Esophagus muscularis mucosa (tissue), 4 donors: ENCODE measurements at regions not wholly inside any gene's neighbourhood (a gene's known extent, or its start where the extent isn't known, plus 50 kb on each side); places are given as distances from the start of the nearest gene placed in this dataset.

ENCODE experiments used
- EP300 ChIP-seq: sonication (generic); formaldehyde crosslinking; IDR thresholded peaks from one replicate; pipeline ENCODE4 v1.6.1; 2017; ENCODE audit warnings: antibody characterized with exemption
- POLR2A ChIP-seq: fragments of 450-650 bp; IDR thresholded peaks from one replicate; pipeline ENCODE4 v1.6.1; 2017; ENCODE audit warnings: antibody characterized with exemption, moderate library complexity, mild to moderate bottlenecking, low read depth
- POLR2AphosphoS5 ChIP-seq, 2 donors: sonication (generic); formaldehyde crosslinking; IDR thresholded peaks; one replicate each; pipeline ENCODE4 v1.6.1; 2017; ENCODE audit warnings: antibody characterized with exemption in 2 of 2
- TF ChIP-seq, protein P1 (sequence below), 3 experiments: fragments of 200-600 bp in 2 of 3; fragments of 450-650 bp in 1 of 3; sonication (generic) in 2 of 3; IDR thresholded peaks; one replicate each; pipeline ENCODE4 v1.5.1; 2017 to 2019; ENCODE audit warnings: antibody characterized with exemption in 3 of 3, mild to moderate bottlenecking in 2 of 3, moderate library complexity in 1 of 3

DNA sequence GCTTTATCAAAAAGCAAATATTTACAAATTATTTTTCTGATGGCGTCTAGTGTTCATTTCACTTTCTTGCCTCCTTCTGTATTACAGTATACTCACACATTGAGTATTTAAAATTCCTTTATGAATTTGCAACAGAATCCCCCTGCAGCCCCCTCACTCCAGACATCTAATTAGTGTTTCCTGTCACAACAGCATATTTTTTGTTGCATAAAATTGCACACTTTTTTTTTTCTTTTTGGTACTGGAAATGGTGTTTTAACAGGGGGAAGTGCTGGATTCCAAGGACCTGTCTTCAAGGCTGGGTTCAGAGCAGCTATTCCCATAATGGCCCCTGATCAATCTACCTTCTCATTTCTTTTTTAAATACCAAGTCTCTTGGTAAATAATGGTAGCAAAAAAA lies 184.3 kb upstream of the HMCN1 start:
- TF ChIP-seq EP300: no peak
- TF ChIP-seq, protein P1, sequence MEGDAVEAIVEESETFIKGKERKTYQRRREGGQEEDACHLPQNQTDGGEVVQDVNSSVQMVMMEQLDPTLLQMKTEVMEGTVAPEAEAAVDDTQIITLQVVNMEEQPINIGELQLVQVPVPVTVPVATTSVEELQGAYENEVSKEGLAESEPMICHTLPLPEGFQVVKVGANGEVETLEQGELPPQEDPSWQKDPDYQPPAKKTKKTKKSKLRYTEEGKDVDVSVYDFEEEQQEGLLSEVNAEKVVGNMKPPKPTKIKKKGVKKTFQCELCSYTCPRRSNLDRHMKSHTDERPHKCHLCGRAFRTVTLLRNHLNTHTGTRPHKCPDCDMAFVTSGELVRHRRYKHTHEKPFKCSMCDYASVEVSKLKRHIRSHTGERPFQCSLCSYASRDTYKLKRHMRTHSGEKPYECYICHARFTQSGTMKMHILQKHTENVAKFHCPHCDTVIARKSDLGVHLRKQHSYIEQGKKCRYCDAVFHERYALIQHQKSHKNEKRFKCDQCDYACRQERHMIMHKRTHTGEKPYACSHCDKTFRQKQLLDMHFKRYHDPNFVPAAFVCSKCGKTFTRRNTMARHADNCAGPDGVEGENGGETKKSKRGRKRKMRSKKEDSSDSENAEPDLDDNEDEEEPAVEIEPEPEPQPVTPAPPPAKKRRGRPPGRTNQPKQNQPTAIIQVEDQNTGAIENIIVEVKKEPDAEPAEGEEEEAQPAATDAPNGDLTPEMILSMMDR (IDR thresholded peaks at IDR 0.05): no peak
- TF ChIP-seq POLR2A: no peak
- TF ChIP-seq POLR2AphosphoS5 (IDR thresholded peaks at IDR 0.05): no peak
